Superior temporal gyrus (tissue), 1 donor: ENCODE measurements at regions not wholly inside any gene's neighbourhood (a gene's known extent, or its start where the extent isn't known, plus 50 kb on each side); places are given as distances from the start of the nearest gene placed in this dataset.
"Not testable (repeated sequence)": the region's sequence is repeated elsewhere in the genome, so short reads cannot be mapped to it uniquely, and the experiment has no call there.

Experiments
- DNase-seq: peaks from one replicate; pipeline ENCODE4 v3.0.0-alpha.2; 2016; ENCODE audit errors: extremely low spot score

- no peak for DNase-seq
These were observed 52.7 kb upstream of the ZCCHC13 start for GRCh38 chrX:74251006-74251930.

GRCh38 chrX:74250574-74250973 is 53.4 kb upstream of the ZCCHC13 start:
- DNase-seq = no peak

DNA sequence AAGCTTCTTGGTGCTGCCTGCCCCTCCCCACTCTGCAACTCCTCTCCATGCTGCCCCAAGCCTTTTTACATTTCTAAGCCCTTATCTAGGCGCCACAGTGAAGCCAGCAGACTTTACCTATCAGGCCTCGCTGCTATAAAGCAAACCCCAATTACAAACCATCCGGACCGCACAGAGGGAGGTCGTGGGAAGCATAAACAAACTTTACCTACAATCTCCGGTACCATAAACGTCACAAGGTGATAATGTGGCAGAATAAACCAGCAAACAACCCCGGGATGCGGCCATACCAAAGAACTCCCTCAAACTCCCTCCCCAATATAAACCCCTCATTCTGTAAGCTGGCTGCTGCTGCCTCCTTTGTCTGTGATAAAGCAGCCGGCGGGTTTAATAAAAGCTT is 54.0 kb upstream of the ZCCHC13 start:
- DNase-seq = no peak

- DNase-seq = no peak
These were observed 55.1 kb upstream of the ZCCHC13 start for GRCh38 chrX:74248889-74249288.

DNA sequence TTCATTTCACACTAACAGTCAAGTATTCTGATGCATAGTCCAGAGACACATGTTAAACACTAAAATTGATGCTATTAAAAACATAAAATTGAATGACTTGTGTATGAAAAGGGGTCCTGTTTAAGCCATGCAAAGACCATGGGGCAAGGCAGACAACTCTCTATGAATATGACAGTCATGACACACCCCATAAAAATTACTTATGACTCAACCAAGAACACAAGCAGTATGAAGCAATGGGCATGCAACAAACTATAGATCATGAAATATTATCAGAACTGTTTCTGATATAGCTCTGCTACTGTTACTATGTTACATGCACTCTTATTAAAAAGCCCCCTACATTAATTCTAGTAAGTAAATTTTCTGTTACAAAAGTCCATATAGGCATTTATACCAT is 57.5 kb upstream of the ZCCHC13 start:
- no peak for DNase-seq

GRCh38 chrX:74242484-74243138 is 61.4 kb upstream of the ZCCHC13 start:
- no peak for DNase-seq

- DNase-seq = no peak
These were observed 61.9 kb upstream of the ZCCHC13 start for GRCh38 chrX:74242050-74242449.

- no peak for DNase-seq
These were observed 65.2 kb upstream of the ZCCHC13 start for GRCh38 chrX:74238771-74239170.

DNA sequence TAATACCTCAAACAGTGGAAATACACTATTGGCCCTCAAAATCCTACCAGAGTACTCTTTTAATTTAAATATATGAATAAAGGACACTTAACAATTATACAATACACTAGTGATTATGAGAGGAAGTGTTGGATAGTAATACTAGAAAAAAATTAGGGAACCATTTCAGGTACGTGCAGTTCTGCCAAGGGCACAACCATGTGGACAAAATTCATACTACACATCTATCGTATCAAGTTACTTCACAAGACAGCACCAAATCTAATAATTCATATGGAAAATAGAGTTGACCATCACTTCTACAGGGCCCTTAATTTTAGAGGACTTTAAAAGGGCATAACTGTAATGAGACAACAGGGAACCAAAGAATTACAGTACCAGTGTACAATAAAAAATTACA is 69.2 kb upstream of the ZCCHC13 start:
- no peak for DNase-seq

DNA sequence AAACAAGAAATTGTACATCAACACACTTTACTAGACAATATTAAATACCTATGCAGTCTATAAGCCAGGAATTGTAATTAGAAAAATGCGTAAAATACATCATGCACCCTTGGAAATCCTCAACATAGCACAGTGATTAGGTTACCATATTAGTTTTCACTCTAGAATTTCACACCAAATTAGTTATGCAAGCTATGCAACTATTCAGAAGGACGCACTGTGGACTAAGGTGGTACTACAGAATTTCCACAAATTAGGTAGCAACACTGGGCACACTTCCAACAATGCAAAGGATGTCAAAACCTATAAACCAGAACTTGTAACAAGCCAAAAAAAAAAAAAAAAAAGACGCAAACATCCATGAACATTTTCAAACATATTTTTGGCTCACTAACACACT is 71.1 kb upstream of the ZCCHC13 start:
- DNase-seq = no peak

- no peak for DNase-seq
These were observed 72.4 kb upstream of the ZCCHC13 start for GRCh38 chrX:74231625-74232024.

GRCh38 chrX:74230094-74230493 is 73.9 kb upstream of the ZCCHC13 start:
- DNase-seq = no peak

GRCh38 chrX:74225111-74225510 is 78.9 kb upstream of the ZCCHC13 start:
- no peak for DNase-seq

GRCh38 chrX:74220277-74220676 is 83.7 kb upstream of the ZCCHC13 start:
- no peak for DNase-seq

- DNase-seq = no peak
These were observed 85.1 kb upstream of the ZCCHC13 start for GRCh38 chrX:74218895-74219294.

DNA sequence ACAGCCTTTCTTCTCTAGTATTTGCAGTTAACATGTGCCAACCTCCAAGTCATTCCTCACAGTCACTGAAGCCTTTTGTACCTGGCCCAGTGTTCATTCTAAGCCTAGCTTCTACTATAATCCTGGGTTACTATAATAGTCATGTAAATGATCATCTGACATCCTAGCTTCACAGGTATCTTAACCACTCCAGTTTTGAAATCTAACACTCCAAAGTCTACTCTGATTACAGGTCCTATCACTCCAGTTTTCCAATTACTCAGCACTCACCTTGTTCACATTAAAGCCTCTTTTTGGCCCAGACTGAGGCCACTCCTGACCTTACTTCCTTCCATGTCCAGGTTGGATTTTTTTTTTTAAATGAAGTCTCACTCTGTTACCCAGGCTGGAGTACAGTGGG is 87.6 kb upstream of the ZCCHC13 start:
- no peak for DNase-seq

GRCh38 chrX:74211911-74212310 is 92.1 kb upstream of the ZCCHC13 start:
- no peak for DNase-seq

DNA sequence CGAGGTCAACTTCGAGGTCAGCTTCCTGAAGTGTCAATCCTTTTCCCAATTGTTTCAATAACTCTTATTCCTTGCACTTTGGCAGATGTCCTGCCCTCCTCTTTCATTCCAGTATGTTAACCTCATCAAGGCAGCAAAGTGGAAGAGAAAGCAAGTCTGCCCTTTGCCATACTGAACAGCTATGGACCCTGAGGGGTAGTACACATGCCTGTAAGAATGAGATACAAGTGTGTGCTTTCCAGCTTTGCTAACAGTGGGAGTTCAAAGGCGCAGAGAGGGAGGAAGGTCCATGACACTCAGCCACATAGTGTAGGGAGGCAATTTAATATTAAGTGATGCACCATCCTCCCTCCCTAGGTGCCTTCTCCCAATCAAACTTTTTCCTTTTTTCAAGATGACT is 96.4 kb upstream of the ZCCHC13 start:
- no peak for DNase-seq

DNA sequence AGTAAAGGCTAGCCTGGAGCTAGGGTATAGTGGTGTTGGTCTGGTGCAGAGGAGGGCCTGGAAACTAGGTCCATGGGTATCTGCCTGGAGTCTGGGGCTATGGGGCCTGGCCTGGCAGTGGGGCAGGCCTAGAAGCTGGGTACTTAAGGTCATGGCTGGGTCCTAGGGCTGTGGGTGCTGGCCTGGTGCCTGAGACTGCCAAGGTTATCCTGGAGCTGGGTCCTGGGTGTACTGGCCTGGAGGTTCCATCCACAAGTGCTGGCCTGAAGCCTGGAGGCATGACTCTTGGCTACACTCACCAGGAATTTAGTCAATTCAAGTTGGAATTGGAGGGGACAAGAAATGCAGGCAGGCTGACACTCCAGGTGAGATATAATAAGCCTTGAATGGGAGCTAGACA is 108.4 kb upstream of the ZCCHC13 start:
- DNase-seq = no peak

DNA sequence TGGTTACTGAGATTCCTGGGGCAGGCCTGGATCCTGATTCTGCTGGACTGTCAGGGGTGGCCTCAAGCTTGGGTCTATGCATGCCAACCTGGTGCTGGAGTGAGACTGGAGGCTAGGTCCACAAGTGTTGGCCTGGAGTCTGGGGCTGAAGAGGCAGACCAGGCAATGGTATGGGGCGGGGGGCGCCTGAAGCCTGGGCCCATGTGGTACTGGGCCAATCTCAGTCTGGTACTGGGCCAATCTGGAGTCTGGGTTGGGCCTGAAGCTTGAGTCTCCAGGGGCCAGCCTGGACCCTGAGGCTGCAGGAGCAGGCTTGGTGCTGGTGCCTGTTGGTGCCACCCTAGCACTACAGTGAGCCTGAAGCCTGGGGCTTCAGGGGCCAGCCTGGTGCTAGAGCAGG is 108.9 kb upstream of the ZCCHC13 start:
- no peak for DNase-seq

GRCh38 chrX:74187211-74187610 is 116.8 kb upstream of the ZCCHC13 start:
- DNase-seq = no peak

DNA sequence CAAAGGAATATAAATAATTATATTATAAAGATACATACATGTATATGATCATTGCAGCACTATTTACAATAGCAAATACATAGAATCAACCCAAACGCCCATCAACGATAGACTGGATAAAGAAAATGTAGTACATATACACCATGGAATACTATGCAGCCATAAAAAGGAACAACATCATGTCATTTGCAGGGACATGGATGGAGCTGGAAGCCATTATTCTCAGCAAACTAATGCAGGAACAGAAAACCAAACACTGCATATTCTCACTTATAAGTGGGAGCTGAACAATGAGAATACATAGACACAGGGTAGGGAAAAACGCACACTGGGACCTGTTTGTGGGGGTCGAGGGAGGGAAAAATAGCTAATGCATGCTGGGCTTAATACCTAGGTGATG is 120.9 kb upstream of the ZCCHC13 start:
- not testable (repeated sequence) for DNase-seq

GRCh38 chrX:74181976-74182375 is 122.0 kb upstream of the ZCCHC13 start:
- DNase-seq = not testable (repeated sequence)
